Naive thymus-derived CD4-positive, alpha-beta T cell (primary cell): ENCODE measurements at regions not wholly inside any gene's neighbourhood (a gene's known extent, or its start where the extent isn't known, plus 50 kb on each side); places are given as distances from the start of the nearest gene placed in this dataset.
A peak's percentile ranks its signal among the peaks of the same experiment; 100 is the strongest.

ENCODE experiments used
- ATAC-seq: fragments of 150-1000 bp; cut with Tn5 transposase; 2 replicates; pipeline ENCODE4 v1.10.0; 2021; ENCODE audit warnings: mild to moderate bottlenecking, moderate library complexity
- CTCF ChIA-PET: fragments of 350-600 bp; sonication (Branson Sonifier 250); formaldehyde crosslinking; loops from one replicate; lab custom pipeline; 2021; ENCODE audit warnings: antibody characterized with exemption; lab: Charles Lee
- POLR2A ChIA-PET: fragments of 350-600 bp; sonication (Branson Sonifier 250); formaldehyde crosslinking; loops from one replicate; lab custom pipeline; 2021; ENCODE audit warnings: antibody characterized with exemption, inconsistent platforms; lab: Charles Lee
- DNase-seq, 9 donors: peaks; one replicate each; pipeline versions ENCODE4 v3.0.0 to v3.0.0-alpha.2; 2020 to 2022; ENCODE audit warnings: mixed read lengths in 1 of 9
- H3K27ac ChIP-seq: one replicate; pipeline ENCODE4 v1.7.0; 2013; ENCODE audit warnings: mild to moderate bottlenecking, low read depth, low read length, moderate library complexity
- H3K27me3 ChIP-seq, 2 donors: one replicate each; pipeline ENCODE4 v1.7.0; 2013; ENCODE audit warnings: low read length in 2 of 2, mild to moderate bottlenecking in 2 of 2, moderate library complexity in 2 of 2; ENCODE audit not compliant: control insufficient read depth in 2 of 2, insufficient read depth in 2 of 2
- H3K36me3 ChIP-seq, 3 experiments: 1 replicate in 2 of 3; 2 replicates in 1 of 3; pipeline ENCODE4 v1.7.0; 2013; ENCODE audit warnings: low read length in 3 of 3, mild to moderate bottlenecking in 3 of 3, moderate library complexity in 1 of 3; ENCODE audit not compliant: insufficient read depth in 3 of 3, control insufficient read depth in 2 of 3
- H3K4me1 ChIP-seq, 2 donors: one replicate each; pipeline ENCODE4 v1.7.0; 2013; ENCODE audit warnings: low read length in 2 of 2, mild to moderate bottlenecking in 2 of 2, moderate library complexity in 1 of 2; ENCODE audit not compliant: control insufficient read depth in 2 of 2, insufficient read depth in 2 of 2
- H3K4me3 ChIP-seq: 2 replicates; pipeline ENCODE4 v1.7.0; 2013; ENCODE audit warnings: mild to moderate bottlenecking, low read length
- H3K9me3 ChIP-seq, 3 experiments: 1 replicate in 2 of 3; 2 replicates in 1 of 3; pipeline ENCODE4 v1.7.0; 2013; ENCODE audit warnings: low read length in 3 of 3; ENCODE audit not compliant: control insufficient read depth in 2 of 3
- H3K27ac Mint-ChIP-seq, 9 donors: one replicate each; pipeline ENCODE4 v1.8.0; 2020 to 2022; ENCODE audit warnings: mixed read lengths in 9 of 9, mild to moderate bottlenecking in 8 of 9, moderate library complexity in 5 of 9, inconsistent platforms in 2 of 9
- H3K27me3 Mint-ChIP-seq, 5 donors: one replicate each; pipeline ENCODE4 v1.8.0; 2021 to 2022; ENCODE audit warnings: mixed read lengths in 5 of 5, mild to moderate bottlenecking in 1 of 5
- H3K36me3 Mint-ChIP-seq, 5 donors: one replicate each; pipeline ENCODE4 v1.8.0; 2020 to 2022; ENCODE audit warnings: mixed read lengths in 5 of 5, mild to moderate bottlenecking in 3 of 5, inconsistent platforms in 1 of 5
- H3K4me1 Mint-ChIP-seq, 7 donors: one replicate each; pipeline ENCODE4 v1.8.0; 2020 to 2022; ENCODE audit warnings: mixed read lengths in 7 of 7, mild to moderate bottlenecking in 3 of 7, inconsistent platforms in 1 of 7
- H3K4me3 Mint-ChIP-seq, 10 donors: one replicate each; pipeline ENCODE4 v1.8.0; 2020 to 2022; ENCODE audit warnings: mild to moderate bottlenecking in 10 of 10, mixed read lengths in 10 of 10, moderate library complexity in 6 of 10, inconsistent platforms in 2 of 10
- H3K9me3 Mint-ChIP-seq, 11 donors: one replicate each; pipeline ENCODE4 v1.8.0; 2020 to 2022; ENCODE audit warnings: mixed read lengths in 11 of 11, mild to moderate bottlenecking in 4 of 11, inconsistent platforms in 1 of 11, moderate library complexity in 1 of 11
- intact Hi-C, 2 donors: fragments of 100-400 bp; cut with micrococcal nuclease; formaldehyde crosslinking; loops; one replicate each; pipeline ENCODE4 v1.15.1; 2023

GRCh38 chr3:102113421-102114041, 264.2 kb downstream of the NFKBIZ start:
- intact Hi-C loops: loop anchor here (1.0 to 10.0 kb wide), 19 partner anchors 9 to 427 kb away; partner anchors contain the start of genes NFKBIZ (in 1 of the 2) and RPL24 (in 1 of the 2)
- no peak for ATAC-seq

GRCh38 chr3:102114264-102114979, 265.1 kb downstream of the NFKBIZ start:
- Histone ChIP-seq H3K36me3 (no peaks in the 10 kb centered on the region), H3K4me3 (no peak overlapping the region), H3K27me3 (no peaks in the 10 kb centered on the region), H3K9me3 (no peaks in the 10 kb centered on the region), H3K4me1 (peaks cover 0 to 29% of the 10 kb centered on the region in 2 donors), H3K27ac (peak overlapping the region; percentile 69)
- Mint-ChIP-seq H3K27ac (peak overlapping the region; percentile 88 to 99 (median 93)), H3K4me1 (peaks cover 10 to 70% (median 51%) of the 10 kb centered on the region in 7 donors), H3K27me3 (no peaks in the 10 kb centered on the region), H3K36me3 (peaks cover 0 to 41% (median 0%) of the 10 kb centered on the region in 5 donors), H3K4me3 (peak overlapping the region in 9 of 10 donors; percentile 30 to 75 (median 60)), H3K9me3 (peaks cover 0 to 30% (median 5%) of the 10 kb centered on the region in 11 donors)
- intact Hi-C loops: loop anchor here (1.0 to 10.0 kb wide), 19 partner anchors 8 to 428 kb away; partner anchors contain the start of genes NFKBIZ (in 1 of the 2) and RPL24 (in 1 of the 2)
- DNase-seq: peak in 8 of 9 donors; percentile 31 to 91 (median 83)
- peak; percentile 96 for ATAC-seq
- CTCF ChIA-PET: interaction anchor here (2.1 to 2.8 kb wide), 2 partner anchors 35 to 111 kb away, joined by 8 to 11 read pairs; no protein-coding TSS in a partner anchor
- POLR2A ChIA-PET: interaction anchor here (0.6 to 3.1 kb wide), 16 partner anchors 12 to 1855 kb away, joined by 3 to 25 read pairs (median 3); partner anchors contain the start of gene NFKBIZ

More at GRCh38 chr3:102113421-102114041, 264.2 kb downstream of the NFKBIZ start:
- Mint-ChIP-seq H3K4me1 (peaks cover 9 to 61% (median 44%) of the 10 kb centered on the region in 7 donors), H3K36me3 (peaks cover 0 to 37% (median 0%) of the 10 kb centered on the region in 5 donors), H3K4me3 (peak overlapping the region in 9 of 10 donors; percentile 6 to 63 (median 26)), H3K9me3 (peaks cover 0 to 30% (median 2%) of the 10 kb centered on the region in 11 donors), H3K27ac (peak overlapping the region; percentile 88 to 99 (median 93)), H3K27me3 (no peaks in the 10 kb centered on the region)
- ChIA-PET POLR2A (interaction anchor here (0.6 to 3.1 kb wide), 18 partner anchors 11 to 1854 kb away, joined by 3 to 25 read pairs (median 3); partner anchors contain the start of gene NFKBIZ), CTCF (interaction anchor here (2.1 to 2.8 kb wide), 2 partner anchors 34 to 112 kb away, joined by 8 to 11 read pairs; no protein-coding TSS in a partner anchor)
- Histone ChIP-seq H3K4me1 (peaks cover 0 to 29% of the 10 kb centered on the region in 2 donors), H3K27ac (peak overlapping the region; percentile 69), H3K27me3 (no peaks in the 10 kb centered on the region), H3K36me3 (no peaks in the 10 kb centered on the region), H3K4me3 (no peak overlapping the region), H3K9me3 (no peaks in the 10 kb centered on the region)
- DNase-seq: peak in 1 of 9 donors; percentile 16

GRCh38 chr3:102122527-102122926, 273.2 kb downstream of the NFKBIZ start:
- H3K36me3 ChIP-seq: no peaks in the 10 kb centered on the region
- no peaks in the 10 kb centered on the region for H3K27me3 ChIP-seq
- ATAC-seq (no peak), DNase-seq (no peak)
- H3K4me3 ChIP-seq: no peak overlapping the region
- Mint-ChIP-seq H3K4me1 (peaks cover 4 to 39% (median 21%) of the 10 kb centered on the region in 7 donors), H3K9me3 (peaks cover 0 to 50% (median 26%) of the 10 kb centered on the region in 11 donors), H3K4me3 (peak overlapping the region in 1 of 10 donors; percentile 33), H3K27me3 (no peaks in the 10 kb centered on the region), H3K27ac (peak overlapping the region in 5 of 9 donors; percentile 33 to 70 (median 43)), H3K36me3 (peaks cover 9 to 54% (median 15%) of the 10 kb centered on the region in 5 donors)
- no peak overlapping the region for H3K27ac ChIP-seq
- ChIA-PET CTCF (interaction anchor here (0.6 kb wide), 1 partner anchor 55 kb away, joined by 4 read pairs; no protein-coding TSS in a partner anchor), POLR2A (interaction anchor here (0.8 kb wide), 2 partner anchors 197 to 275 kb away, joined by 3 read pairs; no protein-coding TSS in a partner anchor)
- peaks cover 0 to 15% (median 13%) of the 10 kb centered on the region in 3 experiments for H3K9me3 ChIP-seq
- intact Hi-C loops: loop anchor here in 1 of 2 donors (1.0 kb wide), 1 partner anchor 8 kb away; no protein-coding TSS in a partner anchor
- no peaks in the 10 kb centered on the region for H3K4me1 ChIP-seq

- ChIA-PET CTCF (no interaction called here), POLR2A (no interaction called here)
- Mint-ChIP-seq H3K36me3 (peaks cover 9 to 50% (median 15%) of the 10 kb centered on the region in 5 donors), H3K9me3 (peaks cover 0 to 50% (median 26%) of the 10 kb centered on the region in 11 donors), H3K4me1 (peaks cover 4 to 33% (median 20%) of the 10 kb centered on the region in 7 donors), H3K4me3 (no peak overlapping the region), H3K27me3 (no peaks in the 10 kb centered on the region), H3K27ac (peak overlapping the region in 4 of 9 donors; percentile 12 to 70 (median 46))
- no peak for DNase-seq
- H3K4me1 ChIP-seq: no peaks in the 10 kb centered on the region
- ATAC-seq: no peak
- H3K27ac ChIP-seq: no peak overlapping the region
- no peak overlapping the region for H3K4me3 ChIP-seq
- H3K36me3 ChIP-seq: no peaks in the 10 kb centered on the region
- peaks cover 0 to 15% (median 13%) of the 10 kb centered on the region in 3 experiments for H3K9me3 ChIP-seq
- intact Hi-C loops: no loop called here
- no peaks in the 10 kb centered on the region for H3K27me3 ChIP-seq
Observed at GRCh38 chr3:102123590-102124190, 274.4 kb downstream of the NFKBIZ start.

- Mint-ChIP-seq H3K4me1 (peaks cover 0 to 27% (median 14%) of the 10 kb centered on the region in 7 donors), H3K4me3 (no peak overlapping the region), H3K27me3 (no peaks in the 10 kb centered on the region), H3K27ac (peak overlapping the region in 1 of 9 donors; percentile 31), H3K36me3 (peaks cover 9 to 51% (median 15%) of the 10 kb centered on the region in 5 donors), H3K9me3 (peaks cover 0 to 46% (median 26%) of the 10 kb centered on the region in 11 donors)
- Histone ChIP-seq H3K36me3 (no peaks in the 10 kb centered on the region), H3K27ac (no peak overlapping the region), H3K4me3 (no peak overlapping the region), H3K9me3 (peaks cover 0 to 15% (median 13%) of the 10 kb centered on the region in 3 experiments), H3K27me3 (no peaks in the 10 kb centered on the region), H3K4me1 (no peaks in the 10 kb centered on the region)
- ATAC-seq (no peak), DNase-seq (no peak)
- ChIA-PET POLR2A (no interaction called here), CTCF (no interaction called here)
- intact Hi-C loops: no loop called here
Observed at GRCh38 chr3:102124282-102124681, 275.0 kb downstream of the NFKBIZ start.
